Chondrocyte (in vitro differentiated cells): ENCODE measurements at regions not wholly inside any gene's neighbourhood (a gene's known extent, or its start where the extent isn't known, plus 50 kb on each side); places are given as distances from the start of the nearest gene placed in this dataset.
"Not testable (repeated sequence)": the region's sequence is repeated elsewhere in the genome, so short reads cannot be mapped to it uniquely, and the experiment has no call there.

Experiments
- DNase-seq: peaks from one replicate; pipeline ENCODE4 v3.0.0; 2021; ENCODE audit warnings: mixed read lengths, low spot score
- H3K27ac Mint-ChIP-seq: one replicate; pipeline ENCODE4 v1.8.0; 2021; ENCODE audit warnings: mild to moderate bottlenecking, moderate library complexity, mixed read lengths; ENCODE audit not compliant: unreplicated experiment
- H3K27me3 Mint-ChIP-seq: 2 replicates; pipeline ENCODE4 v1.8.0; 2021; ENCODE audit warnings: low read depth, mixed read lengths
- H3K36me3 Mint-ChIP-seq: 2 replicates; pipeline ENCODE4 v1.8.0; 2021; ENCODE audit warnings: low read depth, mixed read lengths
- H3K4me1 Mint-ChIP-seq: 2 replicates; pipeline ENCODE4 v1.8.0; 2021; ENCODE audit warnings: low read depth, mild to moderate bottlenecking, mixed read lengths
- H3K4me3 Mint-ChIP-seq: one replicate; pipeline ENCODE4 v1.8.0; 2021; ENCODE audit warnings: mild to moderate bottlenecking, moderate library complexity, mixed read lengths; ENCODE audit not compliant: unreplicated experiment
- H3K9me3 Mint-ChIP-seq: 2 replicates; pipeline ENCODE4 v1.8.0; 2021; ENCODE audit warnings: low read depth, mixed read lengths
- TF ChIP-seq, protein P1 (sequence below): fragments of 200-600 bp; sonication (generic); IDR thresholded peaks from 2 replicates; pipeline ENCODE4 v1.5.0; 2021; ENCODE audit warnings: antibody characterized with exemption, mild to moderate bottlenecking, moderate library complexity

DNA sequence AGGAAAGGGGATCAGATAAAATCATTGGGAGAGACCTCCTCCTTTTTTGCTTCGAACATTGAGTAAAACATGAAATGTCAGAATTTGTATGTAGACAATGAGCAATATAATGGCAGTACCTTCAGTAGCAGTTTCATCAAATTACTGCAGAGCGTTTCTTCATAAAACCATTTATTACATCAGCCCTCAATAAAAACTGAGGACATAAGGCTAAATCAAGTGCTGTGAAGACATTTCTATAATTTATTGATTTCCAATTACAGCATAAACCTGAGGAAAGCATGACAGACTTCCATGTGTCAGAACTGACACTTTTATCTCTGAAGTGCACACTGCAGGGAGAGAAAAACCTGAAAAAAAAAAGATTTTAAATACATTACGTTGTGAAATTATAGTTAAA is 172.6 kb upstream of the ZNF804B start:
- H3K9me3 Mint-ChIP-seq, result peaks cover 3% of the 10 kb centered on the region
- H3K4me1 Mint-ChIP-seq, result no peaks in the 10 kb centered on the region
- TF ChIP-seq, protein P1, sequence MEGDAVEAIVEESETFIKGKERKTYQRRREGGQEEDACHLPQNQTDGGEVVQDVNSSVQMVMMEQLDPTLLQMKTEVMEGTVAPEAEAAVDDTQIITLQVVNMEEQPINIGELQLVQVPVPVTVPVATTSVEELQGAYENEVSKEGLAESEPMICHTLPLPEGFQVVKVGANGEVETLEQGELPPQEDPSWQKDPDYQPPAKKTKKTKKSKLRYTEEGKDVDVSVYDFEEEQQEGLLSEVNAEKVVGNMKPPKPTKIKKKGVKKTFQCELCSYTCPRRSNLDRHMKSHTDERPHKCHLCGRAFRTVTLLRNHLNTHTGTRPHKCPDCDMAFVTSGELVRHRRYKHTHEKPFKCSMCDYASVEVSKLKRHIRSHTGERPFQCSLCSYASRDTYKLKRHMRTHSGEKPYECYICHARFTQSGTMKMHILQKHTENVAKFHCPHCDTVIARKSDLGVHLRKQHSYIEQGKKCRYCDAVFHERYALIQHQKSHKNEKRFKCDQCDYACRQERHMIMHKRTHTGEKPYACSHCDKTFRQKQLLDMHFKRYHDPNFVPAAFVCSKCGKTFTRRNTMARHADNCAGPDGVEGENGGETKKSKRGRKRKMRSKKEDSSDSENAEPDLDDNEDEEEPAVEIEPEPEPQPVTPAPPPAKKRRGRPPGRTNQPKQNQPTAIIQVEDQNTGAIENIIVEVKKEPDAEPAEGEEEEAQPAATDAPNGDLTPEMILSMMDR, result no peak
- H3K27me3 Mint-ChIP-seq, result peaks cover 2% of the 10 kb centered on the region
- H3K27ac Mint-ChIP-seq, result no peak overlapping the region
- H3K36me3 Mint-ChIP-seq, result no peaks in the 10 kb centered on the region
- no peak for DNase-seq
- H3K4me3 Mint-ChIP-seq, result no peak overlapping the region

DNA sequence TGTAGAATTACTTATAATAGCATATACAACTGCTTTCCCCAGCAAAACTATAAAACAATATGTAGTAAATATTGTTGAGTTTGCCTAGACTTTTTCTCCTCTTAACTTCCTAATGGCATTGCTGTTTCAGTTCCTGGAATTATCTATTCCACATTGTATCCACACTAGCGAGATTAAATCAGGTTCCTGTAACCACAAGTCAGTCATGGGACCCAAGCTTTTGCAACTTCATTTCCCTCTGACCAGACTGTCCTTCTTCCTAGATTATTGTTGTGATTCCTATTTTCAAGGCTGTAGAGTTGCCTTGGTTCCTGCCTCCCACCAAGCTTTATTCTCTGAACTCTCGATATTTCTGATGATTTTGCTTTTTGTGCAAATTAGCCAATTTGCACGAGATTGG is 173.3 kb upstream of the ZNF804B start:
- Mint-ChIP-seq H3K9me3 (peaks cover 3% of the 10 kb centered on the region), H3K27ac (no peak overlapping the region), H3K27me3 (peaks cover 2% of the 10 kb centered on the region), H3K4me3 (no peak overlapping the region), H3K4me1 (no peaks in the 10 kb centered on the region), H3K36me3 (no peaks in the 10 kb centered on the region)
- TF ChIP-seq, protein P1, result no peak
- no peak for DNase-seq

DNA sequence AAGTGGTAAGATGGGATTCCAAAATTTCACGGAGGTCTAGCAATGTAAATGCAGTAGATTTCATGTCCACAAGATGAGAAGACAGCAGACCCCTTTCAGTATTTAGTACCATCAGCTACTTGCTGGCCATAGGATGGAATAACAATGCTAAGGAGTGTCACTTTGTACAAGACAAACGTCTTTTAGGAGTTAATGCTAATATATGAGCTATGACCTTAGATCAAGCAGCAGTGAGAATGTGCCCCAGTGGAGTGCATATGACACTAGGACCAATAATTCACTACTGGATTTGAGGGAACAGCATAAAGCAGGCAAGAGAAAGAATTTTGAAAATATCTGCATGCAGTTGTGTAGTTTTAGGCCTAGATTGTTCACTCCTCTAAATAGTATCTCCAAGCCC is 182.8 kb upstream of the ZNF804B start:
- no peaks in the 10 kb centered on the region for H3K27me3 Mint-ChIP-seq
- DNase-seq, result no peak
- no peak overlapping the region for H3K27ac Mint-ChIP-seq
- H3K36me3 Mint-ChIP-seq, result no peaks in the 10 kb centered on the region
- no peaks in the 10 kb centered on the region for H3K9me3 Mint-ChIP-seq
- no peaks in the 10 kb centered on the region for H3K4me1 Mint-ChIP-seq
- no peak overlapping the region for H3K4me3 Mint-ChIP-seq
- TF ChIP-seq, protein P1, result no peak

DNA sequence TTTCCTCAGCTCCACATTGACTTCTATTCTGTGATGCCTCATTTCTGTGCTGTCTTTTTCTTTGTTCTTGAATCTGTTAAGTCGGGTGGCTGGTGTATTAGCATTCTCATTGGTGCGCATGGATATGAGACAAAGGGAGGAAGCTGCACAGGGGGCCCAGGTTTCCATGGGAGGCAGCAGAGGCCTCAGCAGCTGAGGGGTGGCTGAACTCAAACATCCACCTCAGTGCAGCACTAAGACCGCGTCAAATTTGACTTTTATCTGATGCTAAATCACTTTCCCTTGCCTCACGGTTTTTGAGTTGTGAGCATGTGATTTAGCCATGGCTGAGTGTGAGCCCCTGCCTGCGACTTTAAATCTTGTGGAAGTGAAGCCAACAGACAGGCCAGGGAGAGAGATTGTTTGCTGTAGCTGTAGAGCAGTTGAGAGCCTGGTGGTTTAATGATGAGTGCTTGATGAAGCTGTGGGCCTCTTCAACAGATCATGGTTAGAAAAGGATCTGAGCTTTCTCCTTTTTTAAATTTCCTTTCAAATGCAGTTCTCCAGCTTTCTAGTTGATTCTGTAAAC is 193.3 kb upstream of the ZNF804B start:
- Mint-ChIP-seq H3K36me3 (no peaks in the 10 kb centered on the region), H3K27ac (no peak overlapping the region), H3K9me3 (no peaks in the 10 kb centered on the region), H3K4me3 (no peak overlapping the region), H3K27me3 (peaks cover 10% of the 10 kb centered on the region), H3K4me1 (no peaks in the 10 kb centered on the region)
- no peak for DNase-seq
- TF ChIP-seq, protein P1, result no peak

DNA sequence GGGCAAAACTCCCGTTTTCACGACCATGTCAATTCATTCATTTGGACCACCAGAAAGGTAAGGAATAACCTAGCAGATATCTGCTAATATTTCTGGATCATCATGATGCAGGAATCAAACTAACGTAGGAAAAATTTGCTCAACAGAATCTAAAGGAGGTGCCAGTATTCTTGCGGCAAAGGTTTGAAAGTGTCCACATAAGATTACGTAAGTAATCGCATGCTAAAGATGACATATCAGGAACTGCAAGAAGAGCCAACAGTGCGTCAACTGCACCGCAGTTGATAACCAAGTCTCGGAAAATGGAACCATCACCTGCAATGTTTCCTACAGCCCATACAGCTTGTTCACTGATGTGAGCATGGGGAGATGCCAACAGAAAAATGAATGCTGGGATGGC is 194.1 kb upstream of the ZNF804B start:
- no peak for DNase-seq
- H3K4me3 Mint-ChIP-seq, result no peak overlapping the region
- no peaks in the 10 kb centered on the region for H3K9me3 Mint-ChIP-seq
- H3K27me3 Mint-ChIP-seq, result peaks cover 10% of the 10 kb centered on the region
- TF ChIP-seq, protein P1, result no peak
- no peaks in the 10 kb centered on the region for H3K4me1 Mint-ChIP-seq
- no peak overlapping the region for H3K27ac Mint-ChIP-seq
- no peaks in the 10 kb centered on the region for H3K36me3 Mint-ChIP-seq

DNA sequence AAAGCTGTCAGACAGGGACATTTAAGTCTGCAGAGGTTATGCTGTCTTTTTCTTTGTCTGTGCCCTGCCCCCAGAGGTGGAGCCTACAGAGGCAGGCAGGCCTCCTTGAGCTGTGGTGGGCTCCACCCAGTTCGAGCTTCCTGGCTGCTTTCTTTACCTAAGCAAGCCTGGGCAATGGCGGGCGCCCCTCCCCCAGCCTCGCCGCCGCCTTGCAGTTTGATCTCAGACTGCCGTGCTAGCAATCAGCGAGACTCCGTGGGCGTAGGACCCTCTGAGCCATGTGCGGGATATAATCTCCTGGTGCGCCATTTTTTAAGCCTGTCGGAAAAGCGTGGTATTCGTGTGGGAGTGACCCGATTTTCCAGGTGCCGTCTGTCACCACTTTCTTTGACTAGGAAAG is 203.1 kb upstream of the ZNF804B start:
- not testable (repeated sequence) for H3K4me3 Mint-ChIP-seq, H3K36me3 Mint-ChIP-seq, H3K4me1 Mint-ChIP-seq, H3K27ac Mint-ChIP-seq, DNase-seq, H3K27me3 Mint-ChIP-seq
- peaks cover 20% of the 10 kb centered on the region for H3K9me3 Mint-ChIP-seq

DNA sequence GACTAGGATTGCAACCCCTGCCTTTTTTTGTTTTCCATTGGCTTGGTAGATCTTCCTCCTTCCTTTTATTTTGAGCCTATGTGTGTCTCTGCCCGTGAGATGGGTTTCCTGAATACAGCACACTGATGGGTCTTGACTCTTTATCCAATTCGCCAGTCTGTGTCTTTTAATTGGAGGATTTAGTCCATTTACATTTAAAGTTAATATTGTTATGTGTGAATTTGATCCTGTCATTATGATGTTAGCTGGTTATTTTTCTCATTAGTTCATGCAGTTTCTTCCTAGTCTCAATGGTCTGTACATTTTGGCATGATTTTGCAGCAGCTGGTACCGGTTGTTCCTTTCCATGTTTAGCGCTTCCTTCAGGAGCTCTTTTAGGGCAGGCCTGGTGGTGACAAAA is 204.7 kb upstream of the ZNF804B start:
- not testable (repeated sequence) for H3K36me3 Mint-ChIP-seq, H3K27ac Mint-ChIP-seq, H3K27me3 Mint-ChIP-seq, H3K4me1 Mint-ChIP-seq, DNase-seq, H3K4me3 Mint-ChIP-seq
- H3K9me3 Mint-ChIP-seq, result peaks cover 20% of the 10 kb centered on the region
